Peyer's patch (tissue), 4 donors: ENCODE measurements at regions not wholly inside any gene's neighbourhood (a gene's known extent, or its start where the extent isn't known, plus 50 kb on each side); places are given as distances from the start of the nearest gene placed in this dataset.

Experiments used
- CTCF ChIP-seq, 6 experiments: fragments of 450-650 bp in 4 of 6; fragments of 200-600 bp in 2 of 6; sonication (generic) in 1 of 6; IDR thresholded peaks; one replicate each; pipeline ENCODE4 v1.5.1; 2017 to 2019; ENCODE audit warnings: antibody characterized with exemption in 6 of 6, mild to moderate bottlenecking in 3 of 6, moderate library complexity in 1 of 6
- POLR2A ChIP-seq, 2 donors: fragments of 450-650 bp; IDR thresholded peaks; one replicate each; pipeline ENCODE4 v1.5.1; 2017; ENCODE audit warnings: antibody characterized with exemption in 2 of 2, mild to moderate bottlenecking in 2 of 2, moderate library complexity in 2 of 2

GRCh38 chr20:60518022-60518421 is 559.8 kb downstream of the CDH26 start:
- TF ChIP-seq CTCF (IDR thresholded peaks at IDR 0.05): no peak
- TF ChIP-seq POLR2A (IDR thresholded peaks at IDR 0.05): no peak
